ENCODE measurements at regions not wholly inside any gene's neighbourhood (a gene's known extent, or its start where the extent isn't known, plus 50 kb on each side); places are given as distances from the start of the nearest gene placed in this dataset.

DNA sequence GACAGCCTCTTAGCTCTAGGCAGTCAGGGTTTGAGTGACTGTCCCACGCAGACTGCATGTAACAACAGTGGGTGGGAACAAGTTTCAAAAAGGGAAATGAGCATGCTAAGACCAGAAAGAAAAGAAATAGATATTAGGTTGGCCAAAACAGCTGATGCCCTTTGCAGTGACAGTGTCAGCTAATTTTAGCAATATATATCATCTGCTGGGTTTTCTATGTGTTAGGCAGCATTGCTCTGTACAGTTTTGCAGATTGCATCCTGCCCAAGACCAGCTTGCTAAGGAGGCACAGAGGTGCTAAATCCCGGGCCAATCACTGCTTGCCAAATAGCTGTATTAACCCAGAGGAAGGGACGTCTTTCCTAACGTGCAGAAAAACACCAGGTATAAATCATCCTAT, 541.9 kb upstream of the TBX3 start (continued):
- TF ChIP-seq FOXA1 (IDR thresholded peaks at IDR 0.05) = no peak
- no peak for TF ChIP-seq HNF4A (conservative IDR thresholded peaks at IDR 0.05)
- TF ChIP-seq RXRA (IDR thresholded peaks at IDR 0.05) = no peak
- TF ChIP-seq, protein P1, sequence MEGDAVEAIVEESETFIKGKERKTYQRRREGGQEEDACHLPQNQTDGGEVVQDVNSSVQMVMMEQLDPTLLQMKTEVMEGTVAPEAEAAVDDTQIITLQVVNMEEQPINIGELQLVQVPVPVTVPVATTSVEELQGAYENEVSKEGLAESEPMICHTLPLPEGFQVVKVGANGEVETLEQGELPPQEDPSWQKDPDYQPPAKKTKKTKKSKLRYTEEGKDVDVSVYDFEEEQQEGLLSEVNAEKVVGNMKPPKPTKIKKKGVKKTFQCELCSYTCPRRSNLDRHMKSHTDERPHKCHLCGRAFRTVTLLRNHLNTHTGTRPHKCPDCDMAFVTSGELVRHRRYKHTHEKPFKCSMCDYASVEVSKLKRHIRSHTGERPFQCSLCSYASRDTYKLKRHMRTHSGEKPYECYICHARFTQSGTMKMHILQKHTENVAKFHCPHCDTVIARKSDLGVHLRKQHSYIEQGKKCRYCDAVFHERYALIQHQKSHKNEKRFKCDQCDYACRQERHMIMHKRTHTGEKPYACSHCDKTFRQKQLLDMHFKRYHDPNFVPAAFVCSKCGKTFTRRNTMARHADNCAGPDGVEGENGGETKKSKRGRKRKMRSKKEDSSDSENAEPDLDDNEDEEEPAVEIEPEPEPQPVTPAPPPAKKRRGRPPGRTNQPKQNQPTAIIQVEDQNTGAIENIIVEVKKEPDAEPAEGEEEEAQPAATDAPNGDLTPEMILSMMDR (IDR thresholded peaks at IDR 0.05; ENCODE audit: low read depth, low read length, missing input control) = no peak
- no peak for TF ChIP-seq HNF4G (IDR thresholded peaks at IDR 0.05)

- Histone ChIP-seq H3K27ac (ENCODE audit: low read depth in 1 of 2, low read length in 2 of 2) (no peak overlapping the region), H3K27me3 (ENCODE audit: control insufficient read depth in 4 of 4, insufficient read depth in 4 of 4, low read length in 3 of 4) (no peaks in the 10 kb centered on the region), H3K9ac (ENCODE audit: low read depth in 1 of 2, low read length in 2 of 2) (no peak overlapping the region), H3K36me3 (ENCODE audit: control insufficient read depth in 4 of 4, insufficient read depth in 3 of 4, low read depth in 1 of 4, low read length in 3 of 4) (no peaks in the 10 kb centered on the region), H3K9me3 (ENCODE audit: control insufficient read depth in 4 of 4, low read length in 3 of 4) (no peaks in the 10 kb centered on the region), H3K4me1 (ENCODE audit: control insufficient read depth in 4 of 4, insufficient read depth in 4 of 4, low read length in 3 of 4) (no peaks in the 10 kb centered on the region), H3K4me3 (ENCODE audit: low read depth in 1 of 3, low read length in 3 of 3) (no peak overlapping the region)
- TF ChIP-seq ATF3 (IDR thresholded peaks at IDR 0.05) (no peak), TAF1 (conservative IDR thresholded peaks at IDR 0.05) (no peak), HNF4A (conservative IDR thresholded peaks at IDR 0.05) (no peak), FOXA1 (IDR thresholded peaks at IDR 0.05) (no peak), RXRA (IDR thresholded peaks at IDR 0.05) (no peak), GABPA (IDR thresholded peaks at IDR 0.05 in 1 of 2, conservative IDR thresholded peaks at IDR 0.05 in 1 of 2) (no peak), EGR1 (IDR thresholded peaks at IDR 0.05; ENCODE audit: low read depth in 2 of 2) (no peak), FOXA2 (IDR thresholded peaks at IDR 0.05) (no peak), RAD21 (IDR thresholded peaks at IDR 0.05) (no peak), SP1 (IDR thresholded peaks at IDR 0.05) (no peak)
- TF ChIP-seq, protein P1 (IDR thresholded peaks at IDR 0.05; ENCODE audit: low read depth, low read length, missing input control) = no peak
- TF ChIP-seq, protein P2, sequence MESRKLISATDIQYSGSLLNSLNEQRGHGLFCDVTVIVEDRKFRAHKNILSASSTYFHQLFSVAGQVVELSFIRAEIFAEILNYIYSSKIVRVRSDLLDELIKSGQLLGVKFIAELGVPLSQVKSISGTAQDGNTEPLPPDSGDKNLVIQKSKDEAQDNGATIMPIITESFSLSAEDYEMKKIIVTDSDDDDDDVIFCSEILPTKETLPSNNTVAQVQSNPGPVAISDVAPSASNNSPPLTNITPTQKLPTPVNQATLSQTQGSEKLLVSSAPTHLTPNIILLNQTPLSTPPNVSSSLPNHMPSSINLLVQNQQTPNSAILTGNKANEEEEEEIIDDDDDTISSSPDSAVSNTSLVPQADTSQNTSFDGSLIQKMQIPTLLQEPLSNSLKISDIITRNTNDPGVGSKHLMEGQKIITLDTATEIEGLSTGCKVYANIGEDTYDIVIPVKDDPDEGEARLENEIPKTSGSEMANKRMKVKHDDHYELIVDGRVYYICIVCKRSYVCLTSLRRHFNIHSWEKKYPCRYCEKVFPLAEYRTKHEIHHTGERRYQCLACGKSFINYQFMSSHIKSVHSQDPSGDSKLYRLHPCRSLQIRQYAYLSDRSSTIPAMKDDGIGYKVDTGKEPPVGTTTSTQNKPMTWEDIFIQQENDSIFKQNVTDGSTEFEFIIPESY (IDR thresholded peaks at IDR 0.05) = no peak
- TF ChIP-seq, protein P3, sequence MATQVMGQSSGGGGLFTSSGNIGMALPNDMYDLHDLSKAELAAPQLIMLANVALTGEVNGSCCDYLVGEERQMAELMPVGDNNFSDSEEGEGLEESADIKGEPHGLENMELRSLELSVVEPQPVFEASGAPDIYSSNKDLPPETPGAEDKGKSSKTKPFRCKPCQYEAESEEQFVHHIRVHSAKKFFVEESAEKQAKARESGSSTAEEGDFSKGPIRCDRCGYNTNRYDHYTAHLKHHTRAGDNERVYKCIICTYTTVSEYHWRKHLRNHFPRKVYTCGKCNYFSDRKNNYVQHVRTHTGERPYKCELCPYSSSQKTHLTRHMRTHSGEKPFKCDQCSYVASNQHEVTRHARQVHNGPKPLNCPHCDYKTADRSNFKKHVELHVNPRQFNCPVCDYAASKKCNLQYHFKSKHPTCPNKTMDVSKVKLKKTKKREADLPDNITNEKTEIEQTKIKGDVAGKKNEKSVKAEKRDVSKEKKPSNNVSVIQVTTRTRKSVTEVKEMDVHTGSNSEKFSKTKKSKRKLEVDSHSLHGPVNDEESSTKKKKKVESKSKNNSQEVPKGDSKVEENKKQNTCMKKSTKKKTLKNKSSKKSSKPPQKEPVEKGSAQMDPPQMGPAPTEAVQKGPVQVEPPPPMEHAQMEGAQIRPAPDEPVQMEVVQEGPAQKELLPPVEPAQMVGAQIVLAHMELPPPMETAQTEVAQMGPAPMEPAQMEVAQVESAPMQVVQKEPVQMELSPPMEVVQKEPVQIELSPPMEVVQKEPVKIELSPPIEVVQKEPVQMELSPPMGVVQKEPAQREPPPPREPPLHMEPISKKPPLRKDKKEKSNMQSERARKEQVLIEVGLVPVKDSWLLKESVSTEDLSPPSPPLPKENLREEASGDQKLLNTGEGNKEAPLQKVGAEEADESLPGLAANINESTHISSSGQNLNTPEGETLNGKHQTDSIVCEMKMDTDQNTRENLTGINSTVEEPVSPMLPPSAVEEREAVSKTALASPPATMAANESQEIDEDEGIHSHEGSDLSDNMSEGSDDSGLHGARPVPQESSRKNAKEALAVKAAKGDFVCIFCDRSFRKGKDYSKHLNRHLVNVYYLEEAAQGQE (IDR thresholded peaks at IDR 0.05) = no peak
- WGBS = 85% methylated on average over 4 of the region's 4 CpGs
- DNase-seq (ENCODE audit: low spot score) = no peak
Measured at GRCh38 chr12:115223991-115224390, 540.0 kb upstream of the TBX3 start.

All from liver (tissue), 8 donors.